HG02870 (cell line): ENCODE measurements at regions not wholly inside any gene's neighbourhood (a gene's known extent, or its start where the extent isn't known, plus 50 kb on each side); places are given as distances from the start of the nearest gene placed in this dataset.
"Not testable (repeated sequence)": the region's sequence is repeated elsewhere in the genome, so short reads cannot be mapped to it uniquely, and the experiment has no call there.

Source experiments
- ATAC-seq: cut with Tn5 transposase; IDR thresholded peaks from one replicate; pipeline ENCODE4 v1.9.1; 2021; ENCODE audit warnings: mild to moderate bottlenecking, moderate library complexity; ENCODE audit not compliant: unreplicated experiment

DNA sequence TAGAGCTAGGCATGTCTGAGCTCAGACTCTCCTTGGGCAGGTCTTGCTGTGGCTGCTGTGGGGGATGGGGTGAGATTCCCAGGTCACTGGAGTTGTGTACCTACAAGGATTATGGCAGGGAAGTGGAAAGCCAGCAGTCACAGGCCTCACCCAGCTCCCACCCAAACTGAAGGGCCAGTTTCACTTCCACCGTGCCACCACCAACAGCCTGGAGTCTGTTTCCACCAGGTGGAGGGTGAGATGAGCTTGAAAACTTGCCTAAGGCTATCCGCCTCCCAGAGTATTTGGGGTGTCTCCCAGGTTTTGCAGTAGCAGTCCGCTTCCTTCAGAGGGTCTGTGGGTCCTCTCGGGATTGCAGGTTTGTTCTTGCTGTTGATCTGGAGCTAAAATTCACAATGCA lies 327.7 kb downstream of the PTPRC start:
- no peak for ATAC-seq

DNA sequence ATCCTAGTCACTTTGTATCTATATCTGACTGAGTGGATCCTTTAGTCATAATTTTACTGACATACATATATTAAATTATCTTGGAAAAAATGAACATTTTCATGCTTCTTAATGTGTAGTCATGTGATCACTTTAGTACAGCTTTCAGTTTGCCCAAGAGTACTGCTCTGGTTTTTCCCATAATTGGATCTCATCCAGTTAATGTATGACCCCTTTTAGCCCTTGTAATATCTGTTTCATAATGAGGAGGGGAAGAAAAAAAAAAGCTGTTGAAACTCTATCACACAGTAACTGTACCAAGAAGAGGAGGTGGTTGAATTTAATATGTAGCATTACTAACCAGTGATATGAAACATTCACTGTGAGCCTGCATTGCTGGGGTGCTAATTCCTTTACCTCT lies 328.7 kb downstream of the PTPRC start:
- no peak for ATAC-seq

DNA sequence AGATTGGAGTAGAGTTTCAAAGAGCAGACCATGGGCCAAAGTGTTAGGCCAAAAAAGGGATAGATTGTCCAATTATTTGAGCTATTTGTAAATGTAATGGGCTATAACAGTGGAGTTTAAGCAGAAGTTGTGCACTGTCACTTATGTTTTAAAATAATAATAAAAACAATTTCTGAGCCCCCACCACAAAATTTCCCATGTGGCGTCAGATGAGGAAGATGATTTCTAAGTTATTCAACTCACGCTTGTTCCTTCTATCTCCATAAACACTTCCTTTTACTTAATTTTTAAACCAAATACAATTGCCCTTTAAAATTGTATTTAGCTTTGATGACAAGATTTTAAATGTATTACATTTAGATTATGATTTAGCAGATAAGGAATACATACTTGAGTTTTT lies 330.0 kb downstream of the PTPRC start:
- no peak for ATAC-seq

DNA sequence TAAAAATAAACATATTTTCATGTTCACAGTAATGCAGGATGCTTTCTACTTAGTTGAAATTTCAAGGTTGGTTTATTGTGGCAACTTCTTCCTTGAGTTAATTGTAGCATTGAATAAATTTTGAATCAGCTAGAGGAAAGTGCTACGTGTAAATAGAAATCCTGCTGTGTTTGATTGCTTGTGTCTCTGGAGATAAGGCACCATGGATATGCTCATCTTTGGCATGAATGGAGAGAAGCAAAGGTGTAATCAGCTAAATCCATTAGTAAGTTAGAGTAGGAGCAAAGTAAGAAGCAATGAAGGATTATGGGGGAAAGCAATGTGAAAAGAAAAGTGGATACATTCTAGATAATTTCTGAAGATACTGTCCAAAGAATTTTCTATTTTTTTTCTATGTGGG lies 331.1 kb downstream of the PTPRC start:
- ATAC-seq, result no peak

DNA sequence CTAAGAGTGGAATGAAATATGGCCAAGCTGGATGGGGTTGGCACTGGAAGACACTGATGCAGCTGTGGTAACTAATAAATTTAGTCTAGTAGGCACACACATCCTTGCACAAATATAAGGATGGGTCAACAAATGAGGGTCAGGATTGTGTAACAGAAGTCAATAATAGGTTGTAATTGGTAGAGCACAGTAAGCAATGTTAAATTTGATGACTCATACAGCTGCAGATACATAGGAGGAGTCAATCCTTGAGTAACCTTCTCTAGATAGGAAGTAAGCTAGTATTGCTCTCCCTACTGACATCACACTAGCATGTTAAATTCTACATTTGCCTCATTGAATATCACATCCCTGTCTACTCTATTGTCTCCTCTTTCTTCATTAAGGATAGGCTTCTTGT lies 332.1 kb downstream of the PTPRC start:
- ATAC-seq, result no peak

DNA sequence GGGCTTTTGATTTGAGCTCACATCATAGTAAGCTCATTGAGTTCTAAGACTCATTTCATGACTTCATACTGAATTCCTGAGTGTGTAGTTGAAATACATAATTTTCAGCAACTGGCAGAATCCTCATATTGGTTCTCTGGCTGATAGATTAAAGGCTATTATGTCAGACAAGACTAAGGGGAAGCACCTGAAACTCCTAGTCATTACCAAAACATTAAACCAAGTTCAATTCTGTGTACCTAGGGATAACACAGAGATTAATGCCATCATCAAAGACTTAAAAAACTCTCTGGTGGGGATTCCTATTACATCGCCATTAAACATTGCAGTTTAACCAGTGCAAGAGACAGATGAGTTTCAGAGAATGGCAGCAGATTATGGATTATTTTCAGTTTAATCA lies 339.1 kb downstream of the PTPRC start:
- peak; percentile 55 for ATAC-seq

DNA sequence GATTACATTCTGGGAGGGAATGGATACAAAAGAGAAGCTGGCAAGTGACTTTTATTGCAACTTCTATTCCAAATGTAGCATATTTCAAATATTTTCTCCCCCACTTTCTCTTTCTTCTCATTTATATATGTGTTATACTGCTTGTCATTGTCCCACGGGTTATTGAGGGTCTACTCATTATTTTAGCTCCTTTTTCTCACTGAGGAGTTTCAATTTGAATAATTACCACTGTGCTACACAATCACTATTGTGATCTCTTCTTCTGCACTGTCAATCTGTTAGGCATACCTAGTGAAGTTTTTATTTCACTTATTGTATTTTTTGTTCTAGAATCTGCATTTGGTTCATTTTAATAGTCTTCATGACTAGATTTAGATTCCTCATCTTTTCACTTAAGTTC lies 339.7 kb downstream of the PTPRC start:
- no peak for ATAC-seq

DNA sequence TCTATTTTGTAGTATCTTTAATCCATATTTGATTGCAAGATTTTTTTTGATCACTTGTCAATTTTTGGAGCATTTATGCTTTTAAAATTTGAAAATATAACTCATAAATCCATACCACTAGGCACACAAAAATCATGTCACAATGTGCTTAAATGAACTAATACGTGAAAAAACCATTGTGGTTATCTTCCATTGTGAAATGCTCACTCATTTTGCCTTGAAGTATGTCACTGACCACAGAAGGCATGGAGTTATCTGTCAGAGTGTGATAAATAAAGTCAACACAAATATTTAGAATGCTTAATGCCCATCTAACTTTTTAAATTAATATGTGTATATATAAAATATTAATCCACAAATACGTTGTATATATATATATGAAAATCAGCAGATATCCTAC lies 347.2 kb downstream of the PTPRC start:
- ATAC-seq, result no peak

DNA sequence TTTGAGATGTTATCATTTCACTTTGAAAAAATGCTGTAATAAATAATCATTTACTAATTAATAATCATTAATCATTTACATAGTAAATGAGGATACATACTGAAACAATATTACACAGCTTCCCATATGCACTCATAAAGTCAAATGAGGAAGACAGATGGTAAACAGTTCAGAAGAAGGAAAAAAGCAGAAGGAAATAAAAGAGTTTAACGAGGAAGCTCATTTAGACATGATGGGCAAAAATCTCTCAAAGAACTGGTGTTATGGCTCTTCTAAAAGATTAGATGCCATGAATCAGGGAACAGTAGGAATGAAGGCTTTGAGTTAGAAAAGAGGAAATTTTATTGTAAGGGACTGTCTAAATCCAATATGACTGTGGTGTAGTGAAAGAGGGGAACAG lies 347.6 kb downstream of the PTPRC start:
- no peak for ATAC-seq

DNA sequence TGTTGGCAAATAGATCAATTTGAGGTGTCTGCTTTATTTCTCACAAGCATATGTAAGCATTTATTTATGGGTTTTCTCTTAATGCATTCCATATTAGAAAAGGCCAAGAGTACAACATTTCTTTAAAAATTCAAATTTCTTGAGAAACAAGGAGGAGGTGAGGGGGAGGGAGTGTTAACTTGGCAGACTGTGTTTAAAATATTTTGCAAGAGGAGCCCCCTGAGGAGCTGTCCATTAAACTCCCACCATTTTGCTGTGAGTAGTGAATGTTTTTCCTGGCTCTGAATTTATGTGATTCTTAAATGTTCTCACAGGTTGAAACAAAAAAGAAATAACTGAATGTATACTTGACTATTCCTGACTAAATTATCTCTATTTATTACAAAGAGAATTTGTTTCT lies 363.8 kb downstream of the PTPRC start:
- ATAC-seq, result no peak

DNA sequence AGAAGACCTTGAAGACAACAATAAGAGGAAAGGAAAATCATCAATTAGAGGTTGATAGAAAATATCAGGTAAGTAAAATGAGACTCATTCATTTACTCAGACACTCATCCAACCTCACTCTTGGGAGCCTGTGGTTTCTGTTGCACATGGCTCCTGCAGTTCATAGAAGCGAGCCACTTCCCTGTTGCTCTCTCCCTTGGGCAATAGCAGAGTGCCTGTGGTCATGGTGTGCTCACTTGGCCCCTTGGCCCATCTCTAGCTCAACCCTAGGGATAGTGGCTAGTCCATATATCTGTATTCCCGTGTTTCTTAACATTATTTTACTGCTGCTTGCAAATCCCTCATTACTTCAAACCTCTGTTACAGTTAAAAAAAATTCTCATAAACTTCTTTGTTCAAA lies 368.6 kb downstream of the PTPRC start:
- ATAC-seq, result no peak

DNA sequence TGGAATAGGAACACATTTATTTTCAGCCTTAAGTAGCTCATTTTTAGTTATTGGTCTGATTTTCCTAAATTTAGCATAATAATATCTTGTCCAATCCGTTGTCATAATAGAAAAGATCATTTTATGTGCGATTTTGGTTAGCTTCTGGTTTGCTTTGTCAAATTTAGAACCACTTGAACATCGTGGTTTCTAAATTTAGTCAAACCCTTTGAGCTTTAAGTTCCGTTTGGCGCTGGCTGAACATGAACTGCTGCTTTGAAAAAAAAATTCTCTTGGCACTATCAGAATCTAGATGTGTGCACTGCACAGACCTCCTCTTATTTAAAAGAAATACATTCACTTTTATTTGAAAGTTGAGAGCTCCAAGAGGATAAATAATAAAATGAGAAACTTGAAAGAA lies 370.6 kb downstream of the PTPRC start:
- peak; percentile 61 for ATAC-seq

DNA sequence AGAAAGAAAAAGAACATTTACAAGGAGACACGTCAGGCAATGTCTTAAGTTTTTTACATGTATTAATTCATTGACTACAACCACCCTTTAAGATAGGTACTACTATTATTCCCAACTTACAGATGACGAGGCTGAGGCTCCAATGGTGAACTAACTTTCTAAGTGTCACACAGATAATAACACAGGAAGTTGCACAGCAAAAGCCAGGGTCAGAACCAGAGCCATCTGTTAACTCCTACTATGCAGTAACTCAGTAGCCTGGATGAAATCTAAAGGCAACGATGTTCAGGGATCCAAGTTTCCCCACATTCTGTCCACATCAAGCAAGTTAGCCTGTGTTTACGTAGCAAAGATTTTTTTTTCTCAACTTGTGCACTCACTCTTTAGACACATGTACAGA lies 371.7 kb downstream of the PTPRC start:
- no peak for ATAC-seq

DNA sequence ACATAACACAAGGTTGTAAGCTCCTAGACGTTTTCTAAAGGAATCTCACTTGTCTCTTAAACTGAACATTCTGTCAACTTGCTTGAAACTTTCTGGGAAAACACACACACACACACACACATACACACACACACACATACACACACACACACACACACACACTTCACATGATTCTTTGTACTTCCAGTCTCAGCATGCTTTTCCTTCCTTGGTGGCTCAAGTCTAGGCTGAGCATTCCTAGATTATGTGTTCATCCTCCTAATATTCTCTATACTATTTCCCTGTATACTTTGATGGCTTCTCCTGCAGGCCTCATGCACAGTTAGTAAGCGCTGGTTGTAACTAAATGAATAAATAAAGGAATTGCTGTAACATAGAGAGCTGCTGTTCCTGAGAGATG lies 372.1 kb downstream of the PTPRC start:
- no peak for ATAC-seq

DNA sequence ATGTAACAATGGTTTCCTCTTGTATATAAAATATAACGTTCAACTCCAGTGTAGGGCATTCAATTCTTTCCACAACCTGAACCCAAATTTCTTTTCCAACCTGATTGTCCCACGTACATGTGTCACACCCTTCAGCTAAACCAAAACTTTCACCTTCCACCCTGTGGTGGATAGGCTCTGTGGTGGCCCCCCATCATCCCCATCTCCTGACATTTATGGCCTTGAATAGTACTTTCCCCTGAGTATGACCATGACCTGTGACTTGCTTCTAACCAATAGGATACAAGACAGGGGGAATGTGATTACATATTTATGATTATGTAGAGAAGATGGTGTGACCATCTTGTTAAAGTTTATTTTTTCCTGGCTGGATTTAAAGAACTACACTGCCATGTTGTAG lies 377.0 kb downstream of the PTPRC start:
- no peak for ATAC-seq

DNA sequence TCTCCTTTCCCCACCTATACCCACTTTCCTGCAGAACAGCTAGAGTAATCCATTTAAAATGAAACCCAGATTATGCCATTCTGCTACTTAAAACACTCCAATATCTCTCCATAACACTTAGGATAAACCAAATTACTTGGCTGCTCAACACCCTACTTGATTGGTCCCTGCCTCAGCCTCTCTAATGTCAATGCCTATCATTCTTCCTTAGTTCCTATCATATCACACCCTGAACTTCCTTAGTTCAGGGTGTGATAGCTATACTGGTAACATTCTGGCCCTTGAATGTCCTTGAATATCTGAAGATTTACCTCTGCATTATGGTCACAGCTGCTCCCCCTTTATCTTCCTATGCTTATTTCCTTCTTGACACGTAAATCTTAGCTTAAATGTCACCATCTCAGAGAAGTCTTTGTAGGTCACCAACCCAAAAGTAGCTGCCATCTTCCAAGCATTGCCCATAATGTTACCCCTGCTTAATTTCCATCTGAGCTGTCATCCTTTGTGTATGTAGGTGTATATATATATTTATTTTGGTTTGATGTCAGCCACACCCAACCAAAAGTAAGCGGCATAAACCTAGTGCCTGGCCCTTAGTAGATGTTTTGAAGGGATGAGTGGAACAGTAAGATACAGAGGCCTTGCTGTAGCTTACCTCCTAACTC lies 379.8 kb downstream of the PTPRC start:
- ATAC-seq, result no peak

DNA sequence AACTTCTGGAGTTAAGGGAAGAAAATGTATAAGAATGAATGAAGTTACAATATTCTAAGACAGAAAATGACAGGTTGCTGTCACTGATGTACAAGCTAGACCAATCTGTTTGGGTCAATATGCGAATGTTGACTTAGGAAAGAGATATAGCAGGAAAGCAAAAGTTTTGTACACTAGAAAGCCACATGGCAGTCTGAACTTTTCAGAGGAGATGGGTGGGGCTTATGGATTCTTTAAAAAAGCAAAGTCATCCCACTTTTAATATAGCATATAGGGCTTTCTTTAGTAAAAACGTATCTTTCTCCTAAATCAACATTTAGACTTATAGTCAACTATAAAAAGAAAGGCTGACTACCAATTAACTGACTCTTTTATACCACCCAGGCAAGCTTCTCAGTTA lies 381.2 kb downstream of the PTPRC start:
- ATAC-seq, result no peak

DNA sequence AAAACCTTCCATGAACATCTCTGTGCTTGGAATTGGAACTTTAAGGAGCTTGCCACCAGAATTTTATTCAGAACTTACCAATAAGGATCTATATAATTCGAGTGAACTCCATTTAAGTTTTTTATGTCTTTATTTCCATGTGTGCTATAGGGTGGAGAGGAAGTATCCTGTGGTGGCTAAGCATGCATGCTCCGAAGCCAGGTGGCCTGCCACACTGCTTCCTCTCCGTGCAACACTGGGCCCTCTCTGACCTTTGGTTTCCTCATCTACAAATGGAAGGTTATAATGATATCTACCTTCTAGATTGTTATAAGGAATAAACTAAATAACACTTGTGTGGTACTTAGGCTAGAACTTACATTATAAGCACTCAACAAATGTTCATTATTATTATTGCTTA lies 382.1 kb downstream of the PTPRC start:
- ATAC-seq, result no peak

DNA sequence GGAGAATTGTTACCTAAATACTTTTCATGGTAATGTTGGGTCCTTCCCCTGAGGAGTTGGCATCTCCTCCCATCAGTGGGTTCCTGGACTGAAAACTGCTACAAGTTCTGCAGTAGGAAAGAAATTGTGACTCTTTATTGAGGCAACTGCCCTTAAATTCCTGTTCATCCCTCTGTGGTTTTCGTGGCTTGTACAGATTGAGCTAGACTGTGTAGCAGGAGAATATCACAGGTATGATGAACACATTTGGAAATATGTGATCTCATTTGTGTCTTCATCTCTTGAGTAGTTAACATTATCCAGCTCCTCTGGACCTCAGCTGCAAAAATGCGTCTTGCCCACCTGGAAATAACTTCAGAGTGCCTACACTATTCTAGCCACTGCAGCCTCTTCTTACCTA lies 390.6 kb downstream of the PTPRC start:
- no peak for ATAC-seq

DNA sequence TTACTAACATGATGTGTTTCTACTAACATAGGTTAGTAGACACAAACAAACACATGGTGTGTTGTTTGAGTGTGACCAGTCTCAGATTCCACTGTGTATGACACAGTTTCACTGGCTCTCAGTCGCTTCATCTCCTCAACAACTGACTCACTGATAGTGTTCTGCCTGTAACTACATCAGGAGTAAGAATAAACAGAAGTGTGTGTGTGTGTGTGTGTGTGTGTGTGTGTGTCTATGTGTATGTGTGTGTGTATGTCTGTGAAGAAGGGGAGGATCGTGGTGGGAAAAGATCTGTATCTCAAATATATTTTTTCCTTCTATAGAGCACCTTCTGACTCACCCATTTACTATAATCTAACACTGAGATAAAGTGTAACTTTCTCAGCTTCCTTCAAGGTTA lies 391.0 kb downstream of the PTPRC start:
- no peak for ATAC-seq

DNA sequence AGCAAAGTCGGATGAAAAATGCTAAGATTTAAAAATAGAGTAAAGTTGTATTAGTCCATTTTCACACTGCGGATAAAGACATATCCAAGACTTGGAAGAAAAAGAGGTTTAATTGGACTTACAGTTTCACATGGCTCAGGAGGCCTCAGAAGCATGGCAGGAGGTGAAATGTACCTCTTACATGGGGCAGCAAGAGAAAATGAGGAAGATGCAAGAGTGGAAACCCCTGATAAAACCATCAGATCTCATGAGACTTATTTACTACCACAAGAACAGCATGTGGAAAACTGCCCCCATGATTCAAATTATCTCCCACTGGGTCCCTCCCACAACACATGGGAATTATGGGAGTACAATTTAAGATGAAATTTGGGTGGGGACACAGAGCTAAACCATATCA lies 391.7 kb downstream of the PTPRC start:
- ATAC-seq, result not testable (repeated sequence)

DNA sequence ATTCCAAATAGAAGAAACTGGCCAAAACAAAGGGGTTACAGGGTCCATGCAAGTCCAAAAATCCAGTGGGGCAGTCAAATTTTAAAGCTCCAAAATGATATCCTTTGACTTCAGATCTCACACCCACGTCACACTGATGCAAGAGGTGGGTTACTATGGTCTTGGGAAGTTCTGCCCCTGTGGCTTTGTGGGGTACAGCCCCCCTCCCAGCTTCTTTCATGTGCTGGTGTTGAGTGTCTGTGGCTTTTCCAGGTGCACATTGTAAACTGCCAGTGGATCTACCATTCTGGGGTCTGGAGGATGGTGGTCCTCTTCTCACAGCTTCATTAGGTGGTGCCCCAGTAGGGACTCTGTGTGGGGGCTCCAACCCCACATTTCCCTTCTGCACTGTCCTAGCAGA lies 392.3 kb downstream of the PTPRC start:
- not testable (repeated sequence) for ATAC-seq

DNA sequence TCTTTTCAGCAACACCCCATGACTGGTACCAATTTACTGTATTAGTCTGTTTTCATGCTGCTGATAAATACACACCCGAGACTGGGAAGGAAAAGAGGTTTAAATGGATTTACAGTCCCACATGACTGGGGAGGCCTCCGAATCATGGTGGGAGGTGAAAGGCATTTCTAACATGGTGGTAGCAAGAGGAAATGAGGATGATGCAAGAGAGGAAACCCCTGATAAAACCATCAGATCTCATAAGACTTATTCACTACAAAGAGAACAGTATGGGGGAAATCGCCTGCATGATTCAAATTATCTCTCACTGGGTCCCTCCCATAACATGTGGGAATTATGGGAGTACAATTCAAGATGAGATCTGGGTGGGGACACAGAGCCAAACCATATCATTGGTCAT lies 393.6 kb downstream of the PTPRC start:
- ATAC-seq, result not testable (repeated sequence)

DNA sequence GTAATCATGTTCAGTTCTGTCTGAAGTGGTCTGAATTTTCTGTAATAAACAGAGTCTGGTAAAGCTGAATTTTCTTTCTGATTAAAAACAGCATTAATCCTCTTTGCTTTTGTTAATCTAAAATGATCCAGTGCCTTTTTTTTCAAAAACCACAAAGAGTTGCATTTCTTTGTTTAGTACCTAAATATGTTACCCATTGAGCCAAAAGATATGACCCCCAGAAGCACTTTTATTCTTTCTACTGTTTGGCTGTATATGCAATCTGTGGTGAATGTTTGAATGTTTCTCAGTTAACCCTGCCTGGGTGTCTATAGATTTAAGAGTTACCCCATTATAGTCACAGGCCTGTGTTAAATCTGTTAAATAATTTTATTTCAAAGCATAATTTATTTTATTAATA lies 394.8 kb downstream of the PTPRC start:
- ATAC-seq, result no peak
